ENCODE measurements at regions not wholly inside any gene's neighbourhood (a gene's known extent, or its start where the extent isn't known, plus 50 kb on each side); places are given as distances from the start of the nearest gene placed in this dataset.

DNA sequence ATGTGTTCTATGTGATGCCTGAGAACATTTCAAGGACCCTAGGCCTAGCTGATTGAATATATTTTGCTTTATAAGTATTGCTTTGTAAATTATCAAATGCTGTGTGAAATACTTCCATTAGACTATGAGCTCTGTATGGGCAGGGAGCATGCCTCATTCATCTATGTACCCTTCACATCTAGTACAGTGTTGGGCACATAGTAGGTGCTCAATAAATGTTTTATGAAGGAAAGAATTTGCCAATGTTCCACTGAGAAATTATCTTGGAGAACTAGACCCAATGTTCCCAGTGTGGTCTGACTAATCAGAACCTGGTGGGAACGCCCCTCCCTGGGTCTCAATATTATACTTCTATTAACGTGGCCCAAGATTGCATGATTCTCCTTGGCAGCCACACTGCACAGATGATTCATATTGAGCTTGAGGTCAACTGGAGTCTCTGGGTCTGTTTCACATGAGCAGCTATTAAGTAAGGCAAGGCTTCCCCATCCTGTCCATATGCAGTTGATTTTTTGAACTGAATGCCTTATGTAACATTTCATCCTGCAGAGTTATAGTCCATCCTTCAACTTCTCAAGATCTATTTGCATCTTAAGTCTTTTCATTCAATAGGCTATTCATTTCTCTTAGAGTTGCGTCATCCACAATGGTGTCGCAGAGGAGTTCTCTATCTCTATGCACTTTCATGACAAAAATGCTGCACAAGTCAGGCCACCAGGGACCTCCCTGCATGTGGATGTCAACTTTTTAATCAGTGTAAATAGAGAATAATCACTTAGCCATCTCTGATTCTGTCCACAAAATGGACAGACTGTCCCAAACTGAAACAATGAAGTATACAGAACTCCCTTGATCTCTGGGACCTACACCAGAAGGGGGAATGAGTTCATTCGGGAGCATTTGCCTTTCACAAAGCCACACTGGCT is 257.6 kb downstream of the CYP26B1 start:
- peaks cover 5% of the 10 kb centered on the region for H3K4me1 ChIP-seq
- H3K27ac ChIP-seq = no peak overlapping the region
- no peaks in the 10 kb centered on the region for H3K36me3 ChIP-seq
- peaks cover 4% of the 10 kb centered on the region for H3K27me3 ChIP-seq
- H3K9me3 ChIP-seq = no peaks in the 10 kb centered on the region
- peak; percentile 79 to 83 for DNase-seq (ENCODE audit: low spot score in 2 of 2)
- 48% methylated on average over 5 of the region's 5 CpGs for WGBS
- TF ChIP-seq, protein P1, sequence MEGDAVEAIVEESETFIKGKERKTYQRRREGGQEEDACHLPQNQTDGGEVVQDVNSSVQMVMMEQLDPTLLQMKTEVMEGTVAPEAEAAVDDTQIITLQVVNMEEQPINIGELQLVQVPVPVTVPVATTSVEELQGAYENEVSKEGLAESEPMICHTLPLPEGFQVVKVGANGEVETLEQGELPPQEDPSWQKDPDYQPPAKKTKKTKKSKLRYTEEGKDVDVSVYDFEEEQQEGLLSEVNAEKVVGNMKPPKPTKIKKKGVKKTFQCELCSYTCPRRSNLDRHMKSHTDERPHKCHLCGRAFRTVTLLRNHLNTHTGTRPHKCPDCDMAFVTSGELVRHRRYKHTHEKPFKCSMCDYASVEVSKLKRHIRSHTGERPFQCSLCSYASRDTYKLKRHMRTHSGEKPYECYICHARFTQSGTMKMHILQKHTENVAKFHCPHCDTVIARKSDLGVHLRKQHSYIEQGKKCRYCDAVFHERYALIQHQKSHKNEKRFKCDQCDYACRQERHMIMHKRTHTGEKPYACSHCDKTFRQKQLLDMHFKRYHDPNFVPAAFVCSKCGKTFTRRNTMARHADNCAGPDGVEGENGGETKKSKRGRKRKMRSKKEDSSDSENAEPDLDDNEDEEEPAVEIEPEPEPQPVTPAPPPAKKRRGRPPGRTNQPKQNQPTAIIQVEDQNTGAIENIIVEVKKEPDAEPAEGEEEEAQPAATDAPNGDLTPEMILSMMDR (IDR thresholded peaks at IDR 0.05) = no peak
- TF ChIP-seq POLR2A (IDR thresholded peaks at IDR 0.05) (no peak), EP300 (IDR thresholded peaks at IDR 0.05) (no peak)
- no peak overlapping the region for H3K4me3 ChIP-seq

DNA sequence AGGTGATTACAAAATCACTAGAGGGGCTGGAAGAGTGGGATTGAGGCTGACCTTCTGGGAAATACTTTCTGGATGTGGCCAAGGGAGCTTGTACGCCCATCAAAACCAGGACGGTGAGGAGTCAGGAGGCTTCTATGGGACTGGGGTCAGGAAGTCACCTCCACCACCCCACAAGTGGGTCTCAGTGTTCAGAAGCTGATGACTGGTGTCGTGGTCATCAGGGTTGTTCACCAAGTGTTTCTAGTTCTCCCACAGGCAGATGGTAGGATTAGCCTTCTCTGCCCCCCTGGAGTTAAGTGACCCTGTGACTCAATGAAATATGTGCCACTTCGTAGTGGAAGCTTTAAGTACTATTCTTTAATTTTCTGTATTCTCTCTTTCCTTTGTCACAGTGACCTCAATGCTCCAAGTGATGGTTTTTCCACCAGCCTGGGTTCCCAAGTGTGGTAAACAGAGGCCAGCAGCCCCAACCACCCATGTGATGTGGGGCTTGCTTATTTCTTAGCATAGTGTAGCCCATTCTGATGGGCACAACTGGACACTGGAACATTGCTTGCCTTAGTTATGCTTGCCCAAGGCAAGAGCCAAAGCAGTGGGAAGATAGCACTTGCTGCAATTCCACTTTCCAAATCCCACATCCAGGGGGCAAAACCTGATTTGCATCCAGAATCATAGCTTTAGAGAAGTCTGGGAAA is 258.8 kb downstream of the CYP26B1 start:
- TF ChIP-seq POLR2AphosphoS5 (IDR thresholded peaks at IDR 0.05) = no peak
- no peak for TF ChIP-seq EP300 (IDR thresholded peaks at IDR 0.05)
- TF ChIP-seq POLR2A (IDR thresholded peaks at IDR 0.05) = no peak
- TF ChIP-seq, protein P1 (IDR thresholded peaks at IDR 0.05) = no peak
- 80% methylated on average over 4 of the region's 4 CpGs for WGBS
- Histone ChIP-seq H3K4me1 (peaks cover 8% of the 10 kb centered on the region), H3K4me3 (no peak overlapping the region), H3K9me3 (no peaks in the 10 kb centered on the region), H3K36me3 (no peaks in the 10 kb centered on the region), H3K27ac (no peak overlapping the region), H3K27me3 (peaks cover 4% of the 10 kb centered on the region)
- DNase-seq (ENCODE audit: low spot score in 2 of 2) = no peak

GRCh38 chr2:71887196-71887595 is 260.5 kb downstream of the CYP26B1 start:
- peak in 1 of 2 donors; percentile 15 for DNase-seq (ENCODE audit: low spot score in 2 of 2)
- Histone ChIP-seq H3K27me3 (peaks cover under 1% of the 10 kb centered on the region), H3K4me3 (no peak overlapping the region), H3K36me3 (no peaks in the 10 kb centered on the region), H3K9me3 (no peaks in the 10 kb centered on the region), H3K27ac (no peak overlapping the region), H3K4me1 (peaks cover 23% of the 10 kb centered on the region)
- TF ChIP-seq POLR2A (IDR thresholded peaks at IDR 0.05) (no peak), EP300 (IDR thresholded peaks at IDR 0.05) (no peak), POLR2AphosphoS5 (IDR thresholded peaks at IDR 0.05) (no peak)
- TF ChIP-seq, protein P1 (IDR thresholded peaks at IDR 0.05) = no peak
- 75% methylated on average over 4 of the region's 4 CpGs for WGBS

GRCh38 chr2:71886241-71886640 is 261.4 kb downstream of the CYP26B1 start:
- H3K9me3 ChIP-seq = no peaks in the 10 kb centered on the region
- 83% methylated on average over 1 of the region's 1 CpG for WGBS
- H3K4me1 ChIP-seq = peaks cover 28% of the 10 kb centered on the region
- no peak overlapping the region for H3K4me3 ChIP-seq
- no peak overlapping the region for H3K27ac ChIP-seq
- no peaks in the 10 kb centered on the region for H3K36me3 ChIP-seq
- DNase-seq (ENCODE audit: low spot score in 2 of 2) = no peak
- H3K27me3 ChIP-seq = no peaks in the 10 kb centered on the region
- TF ChIP-seq POLR2A (IDR thresholded peaks at IDR 0.05) (no peak), POLR2AphosphoS5 (IDR thresholded peaks at IDR 0.05) (no peak), EP300 (IDR thresholded peaks at IDR 0.05) (no peak)
- TF ChIP-seq, protein P1 (IDR thresholded peaks at IDR 0.05) = no peak
